T-helper 22 cell (primary cell): ENCODE measurements at regions not wholly inside any gene's neighbourhood (a gene's known extent, or its start where the extent isn't known, plus 50 kb on each side); places are given as distances from the start of the nearest gene placed in this dataset.
A peak's percentile ranks its signal among the peaks of the same experiment; 100 is the strongest.
"Not testable (repeated sequence)": the region's sequence is repeated elsewhere in the genome, so short reads cannot be mapped to it uniquely, and the experiment has no call there.

ENCODE experiments used
- DNase-seq: peaks from one replicate; pipeline ENCODE4 v3.0.0-alpha.2; 2020; ENCODE audit warnings: low read depth

GRCh38 chr2:171266102-171266501, 105.4 kb upstream of the TLK1 start:
- no peak for DNase-seq

GRCh38 chr2:171261529-171261928, 100.8 kb upstream of the TLK1 start:
- DNase-seq, result not testable (repeated sequence)

GRCh38 chr2:171260471-171261424, 100.1 kb upstream of the TLK1 start:
- no peak for DNase-seq

DNA sequence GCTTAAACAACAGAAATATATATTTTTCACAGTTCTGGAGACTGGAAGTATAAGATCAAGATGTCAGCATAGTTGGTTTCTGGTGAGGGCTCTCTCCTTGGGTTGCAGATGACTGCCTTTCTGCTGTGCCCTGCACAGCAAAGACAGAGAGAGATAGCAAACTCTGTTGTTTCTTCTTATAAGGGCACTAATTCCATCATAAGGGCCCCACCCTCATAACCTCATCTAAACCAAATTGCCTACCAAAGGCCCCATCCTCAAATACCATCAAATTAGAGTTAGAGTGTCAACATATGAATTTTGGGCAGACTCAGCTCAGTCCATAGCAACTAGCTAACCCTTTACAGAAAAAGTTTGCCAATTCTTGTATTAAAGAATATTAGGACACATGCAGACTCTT, 94.0 kb upstream of the TLK1 start:
- DNase-seq, result no peak

- no peak for DNase-seq
Measured at GRCh38 chr2:171253900-171254650, 93.4 kb upstream of the TLK1 start.

- no peak for DNase-seq
Measured at GRCh38 chr2:171253279-171253678, 92.6 kb upstream of the TLK1 start.

GRCh38 chr2:171249689-171250088, 89.0 kb upstream of the TLK1 start:
- no peak for DNase-seq

GRCh38 chr2:171247741-171248662, 87.3 kb upstream of the TLK1 start:
- DNase-seq, result peak; percentile 24

GRCh38 chr2:171244970-171245782, 84.5 kb upstream of the TLK1 start:
- DNase-seq, result no peak

DNA sequence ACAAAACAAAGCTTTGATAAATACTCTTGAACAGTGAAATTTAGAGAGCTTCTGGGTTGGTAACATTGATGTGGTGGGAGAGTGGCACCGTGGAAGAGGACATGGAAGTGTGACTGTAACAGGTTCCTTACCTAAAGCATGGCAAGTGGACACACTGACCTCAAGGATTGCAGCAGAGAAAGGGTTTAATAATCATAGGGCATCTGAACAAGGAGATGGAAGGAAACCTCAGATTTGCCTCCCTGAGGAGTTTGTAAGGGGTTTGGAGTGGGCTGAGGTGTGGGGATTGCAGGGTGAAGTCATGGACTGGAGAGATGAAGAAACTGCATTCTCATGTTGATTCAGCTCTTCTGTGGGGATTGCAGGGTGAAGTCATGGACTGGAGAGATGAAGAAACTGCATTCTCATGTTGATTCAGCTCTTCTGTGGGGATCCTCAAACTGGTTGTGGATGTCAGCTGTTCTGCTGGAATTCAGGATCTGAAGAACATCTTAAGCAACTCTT, 83.8 kb upstream of the TLK1 start:
- no peak for DNase-seq

GRCh38 chr2:171241771-171242170, 81.1 kb upstream of the TLK1 start:
- DNase-seq, result no peak

- DNase-seq, result no peak
Measured at GRCh38 chr2:171238946-171239345, 78.3 kb upstream of the TLK1 start.

DNA sequence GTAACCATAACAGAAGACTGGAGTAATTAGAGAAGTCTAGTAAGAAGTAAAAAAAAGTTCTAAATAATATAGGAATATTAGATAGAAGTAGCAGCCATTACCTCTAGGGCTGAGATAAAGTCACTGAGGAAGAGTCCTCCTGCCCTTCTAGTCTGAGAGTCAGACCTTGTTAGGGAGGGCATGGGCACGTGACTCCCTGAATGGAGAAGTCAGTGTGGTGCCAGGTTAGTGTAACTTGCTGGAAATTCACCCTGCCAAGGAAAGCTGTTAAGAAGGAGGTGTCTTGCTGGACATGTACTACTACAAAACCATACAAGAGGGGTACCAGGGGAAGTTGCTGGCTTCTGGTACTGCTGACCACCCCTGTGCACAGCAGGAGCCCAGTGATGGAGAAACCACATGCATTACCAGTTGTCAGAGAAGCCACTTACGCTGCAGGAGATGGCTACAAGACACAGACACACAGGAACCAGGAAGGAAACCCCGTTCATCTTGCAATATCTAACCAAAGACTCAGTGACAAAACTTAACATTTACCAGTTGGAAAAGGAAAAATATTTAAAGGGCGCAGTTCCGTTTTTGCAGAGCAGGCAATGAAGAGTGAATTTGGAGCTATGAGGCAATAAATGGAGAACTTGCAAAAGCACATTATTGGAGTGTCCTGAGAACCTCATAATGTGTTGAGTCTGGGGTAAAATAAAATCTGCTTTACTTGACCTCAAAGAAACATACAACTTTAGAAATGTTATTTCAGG, 77.2 kb upstream of the TLK1 start:
- no peak for DNase-seq

GRCh38 chr2:171235262-171235881, 74.7 kb upstream of the TLK1 start:
- DNase-seq, result no peak

DNA sequence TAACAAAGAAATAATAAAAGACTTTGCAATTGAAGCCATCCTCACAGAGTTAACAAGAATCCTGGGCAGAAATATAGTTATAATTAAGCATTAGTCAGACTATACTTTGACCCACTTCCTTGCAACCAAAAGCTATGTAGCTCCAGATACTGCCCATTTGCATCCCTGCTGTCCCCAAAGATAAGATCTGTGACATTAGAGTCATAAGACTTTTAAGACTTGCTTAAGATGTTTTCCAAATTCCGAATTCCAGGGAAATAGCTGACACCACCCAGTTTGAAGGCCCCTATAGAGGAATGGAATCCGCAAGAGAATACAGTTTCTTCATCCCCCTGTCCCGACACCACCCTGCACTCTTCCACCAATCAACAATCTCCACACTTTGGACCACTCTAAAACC, 69.5 kb upstream of the TLK1 start:
- DNase-seq, result no peak

- DNase-seq, result no peak
Measured at GRCh38 chr2:171228826-171229225, 68.1 kb upstream of the TLK1 start.

DNA sequence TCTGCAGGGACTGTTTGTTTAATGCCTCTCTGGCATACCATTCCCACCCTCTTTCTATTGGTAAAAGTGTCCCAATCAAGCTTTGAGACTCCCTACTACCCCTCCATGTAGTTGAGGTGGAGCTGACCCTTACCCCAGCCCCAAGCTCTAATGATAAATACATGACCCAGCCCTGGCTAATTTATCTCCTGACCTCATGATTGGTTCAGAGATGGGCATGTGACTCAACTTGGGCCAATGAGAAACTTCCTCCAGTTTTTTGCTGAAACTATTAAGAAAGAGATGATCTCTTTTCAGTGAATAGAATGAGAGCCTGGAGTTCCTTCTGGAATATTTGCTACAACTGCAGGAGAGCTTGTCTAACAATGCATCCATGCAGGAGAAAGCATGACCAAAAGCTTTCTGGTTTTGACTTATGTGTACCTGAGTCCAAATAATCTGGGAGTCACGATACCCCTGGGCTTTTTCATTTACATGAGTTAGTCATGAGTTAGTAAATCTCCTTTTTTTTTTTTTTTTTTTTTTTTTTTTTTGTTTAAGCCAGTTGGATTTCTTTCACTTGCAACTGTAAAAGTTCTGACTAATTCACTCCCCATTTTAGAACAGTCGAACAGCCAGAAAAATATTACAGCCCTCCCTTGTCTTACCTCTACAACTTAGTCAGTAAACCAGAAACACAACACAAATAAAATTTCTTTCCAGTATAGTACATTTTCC, 66.5 kb upstream of the TLK1 start:
- DNase-seq, result no peak

GRCh38 chr2:171226461-171226860, 65.8 kb upstream of the TLK1 start:
- no peak for DNase-seq

DNA sequence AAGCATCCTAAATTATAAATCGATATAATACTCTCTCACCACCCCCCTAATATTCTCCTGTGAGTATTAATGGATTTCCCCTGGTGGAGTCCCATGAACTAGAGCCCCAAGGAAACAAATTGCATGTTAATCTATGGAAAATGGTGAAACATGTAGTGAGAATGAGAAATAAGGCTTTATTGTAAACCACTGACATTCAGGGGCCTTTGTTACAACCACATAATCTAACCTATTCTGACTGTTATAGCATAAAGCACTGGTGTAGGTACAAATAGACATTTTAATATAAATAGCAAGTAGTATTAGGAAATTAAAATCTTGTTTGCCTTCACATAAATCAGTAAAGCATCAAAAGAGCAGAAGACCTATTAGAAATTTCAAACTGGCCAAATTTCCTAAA, 65.3 kb upstream of the TLK1 start:
- no peak for DNase-seq
